NCI-H2171 treated with DMSO at 0.1 percent for 48 hours (cell line): ENCODE measurements at regions not wholly inside any gene's neighbourhood (a gene's known extent, or its start where the extent isn't known, plus 50 kb on each side); places are given as distances from the start of the nearest gene placed in this dataset.

ENCODE experiments used
- DNase-seq: peaks from one replicate; lab custom pipeline; 2025; lab: John Stamatoyannopoulos, UW

DNA sequence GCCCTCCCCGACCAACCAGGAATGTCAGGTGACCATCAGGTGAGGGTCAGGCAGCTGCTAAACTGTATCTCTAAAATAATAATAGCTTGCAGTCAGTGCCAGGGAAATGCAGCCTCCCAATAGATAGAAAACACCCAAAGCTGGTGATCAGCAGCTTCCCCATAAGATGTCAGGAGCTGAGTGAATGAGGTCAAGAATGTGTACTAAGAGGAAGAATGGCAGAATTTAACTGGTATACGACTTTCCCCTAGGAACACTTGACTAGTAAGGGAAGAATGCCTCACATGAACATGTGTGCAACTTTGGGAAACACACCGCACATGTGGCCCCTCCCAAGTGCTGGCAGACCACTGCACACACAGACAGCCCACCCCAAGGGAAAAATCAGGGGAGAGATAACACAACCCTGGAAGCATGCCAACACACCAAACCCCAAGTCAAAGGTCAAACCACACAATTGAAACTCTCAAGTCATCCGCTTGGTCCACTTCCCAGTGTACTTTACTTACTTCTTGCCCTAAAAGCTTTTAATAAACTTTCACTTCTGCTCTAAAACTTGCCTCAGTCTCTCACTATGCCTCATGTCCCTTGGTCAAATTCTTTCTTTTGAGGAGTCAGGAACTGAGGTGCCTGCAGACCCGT, 806.5 kb downstream of the OTOL1 start:
- no peak for DNase-seq

- no peak for DNase-seq
These were observed 820.4 kb downstream of the OTOL1 start for GRCh38 chr3:162317046-162317445.

DNA sequence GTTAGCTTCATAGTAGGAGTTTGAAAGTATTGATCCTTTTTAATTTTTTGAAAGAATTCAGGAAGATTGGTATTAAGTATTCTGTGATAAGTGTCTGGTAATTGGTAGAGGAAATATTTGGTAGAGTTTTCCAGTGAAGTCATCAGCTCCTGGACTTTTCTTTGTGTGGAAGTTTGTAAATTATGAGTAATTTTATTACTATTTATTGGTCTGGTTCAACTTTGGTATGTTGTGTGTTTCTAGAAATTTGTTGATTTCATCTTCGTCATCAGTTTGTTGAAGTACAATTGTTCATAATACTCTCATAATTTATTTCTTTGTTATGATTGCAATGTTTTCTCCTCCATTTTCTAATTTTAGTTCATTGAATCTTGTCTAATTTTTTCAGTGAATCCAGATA, 832.0 kb downstream of the OTOL1 start:
- no peak for DNase-seq

GRCh38 chr3:162329514-162329913, 832.9 kb downstream of the OTOL1 start:
- no peak for DNase-seq

- no peak for DNase-seq
These were observed 835.7 kb downstream of the OTOL1 start for GRCh38 chr3:162332344-162332743.

DNA sequence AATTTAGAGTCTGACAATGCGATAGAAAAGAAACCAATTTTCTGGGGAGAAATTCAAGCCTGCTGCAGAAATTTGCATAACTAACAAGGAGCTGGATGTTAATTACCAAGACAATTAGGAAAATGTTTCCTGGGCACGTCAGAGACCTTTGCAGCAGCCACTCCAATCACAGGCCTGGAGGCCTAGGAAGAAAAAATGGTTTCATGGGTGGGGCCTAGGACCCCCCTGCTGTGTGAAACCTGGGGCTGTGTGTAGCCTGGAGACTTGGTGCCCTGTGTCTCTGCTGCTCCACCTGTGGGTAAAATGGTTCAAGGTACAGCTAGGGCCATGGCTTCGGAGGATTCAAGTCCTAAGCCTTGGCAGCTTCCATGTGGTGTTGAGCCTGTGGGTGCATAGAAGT, 837.9 kb downstream of the OTOL1 start:
- DNase-seq = no peak

GRCh38 chr3:162337630-162338029, 841.0 kb downstream of the OTOL1 start:
- no peak for DNase-seq

DNA sequence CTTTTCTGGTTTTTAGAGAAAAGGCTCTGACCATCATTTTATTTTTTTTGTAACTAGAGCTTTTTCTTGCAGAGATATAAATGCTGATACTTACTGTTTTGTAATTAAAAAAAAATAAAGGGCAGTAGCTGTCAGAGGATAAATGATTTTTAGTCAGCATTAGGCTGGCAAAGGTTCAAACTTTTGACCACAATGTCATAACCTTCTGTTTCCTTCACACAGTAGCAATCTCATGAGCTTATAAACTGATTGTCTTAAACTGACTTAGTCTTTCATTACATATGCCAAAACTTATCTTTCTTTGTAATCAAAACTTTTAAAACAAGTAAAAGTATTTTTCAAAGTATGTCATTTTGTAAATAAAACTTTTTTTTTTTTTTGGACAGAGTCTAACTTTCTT, 841.9 kb downstream of the OTOL1 start:
- DNase-seq = no peak

DNA sequence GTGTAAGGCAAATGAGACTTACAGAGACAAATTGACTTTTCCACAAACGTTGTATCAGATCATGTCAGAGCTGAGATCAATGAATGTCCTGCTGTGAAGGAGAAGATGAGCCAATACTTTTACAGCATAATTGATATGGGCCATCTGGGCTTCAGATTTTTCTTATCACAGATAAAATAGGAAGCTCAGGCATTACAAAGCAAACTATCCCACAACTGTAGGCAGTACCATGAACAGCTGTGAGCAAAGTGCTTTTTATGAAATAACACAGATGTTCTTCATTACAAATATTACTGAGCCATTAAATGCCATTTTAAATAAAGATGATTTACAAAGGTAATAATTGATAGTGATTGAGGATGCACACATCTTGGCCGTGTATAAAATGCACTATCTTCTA, 852.3 kb downstream of the OTOL1 start:
- DNase-seq = no peak

DNA sequence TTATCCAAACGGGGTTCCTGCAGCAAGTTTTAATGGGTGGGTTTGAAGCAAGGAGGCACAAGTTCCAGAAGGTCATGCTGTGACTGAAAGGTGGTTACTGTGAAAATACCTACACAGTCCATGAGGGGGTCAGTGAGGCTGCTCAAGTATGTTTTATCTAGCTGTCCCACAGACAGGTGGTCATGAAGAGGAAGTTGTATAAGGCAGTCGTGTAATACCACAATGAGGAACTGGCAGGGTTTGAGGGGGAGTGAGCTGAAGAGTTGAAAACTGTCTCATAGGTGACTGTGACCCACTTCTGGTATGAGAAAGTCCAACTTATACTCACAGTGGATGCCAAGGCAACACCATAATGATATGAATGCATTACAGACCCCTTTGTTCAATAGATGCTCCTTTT, 856.8 kb downstream of the OTOL1 start:
- no peak for DNase-seq

DNA sequence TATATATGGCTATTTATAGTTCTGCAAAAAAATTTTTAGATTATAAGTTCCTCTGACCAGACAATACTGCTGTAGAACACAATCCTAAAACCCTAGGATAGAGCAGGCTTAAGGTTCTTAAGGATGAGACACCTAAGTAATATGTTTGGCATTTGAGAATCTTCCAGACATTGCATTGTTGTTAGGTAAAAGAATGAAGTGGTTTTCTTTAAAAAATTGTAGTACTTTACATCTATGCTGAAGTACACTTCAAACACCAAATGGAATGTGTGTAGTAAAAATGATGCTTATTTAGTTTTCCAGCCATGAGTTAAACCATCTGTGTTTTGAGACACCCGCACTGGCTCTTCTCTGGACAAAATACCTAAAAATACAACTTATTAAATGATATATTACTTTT, 857.7 kb downstream of the OTOL1 start:
- no peak for DNase-seq

- no peak for DNase-seq
These were observed 868.6 kb downstream of the OTOL1 start for GRCh38 chr3:162365066-162365719.

- no peak for DNase-seq
These were observed 869.7 kb downstream of the OTOL1 start for GRCh38 chr3:162366166-162366766.

DNA sequence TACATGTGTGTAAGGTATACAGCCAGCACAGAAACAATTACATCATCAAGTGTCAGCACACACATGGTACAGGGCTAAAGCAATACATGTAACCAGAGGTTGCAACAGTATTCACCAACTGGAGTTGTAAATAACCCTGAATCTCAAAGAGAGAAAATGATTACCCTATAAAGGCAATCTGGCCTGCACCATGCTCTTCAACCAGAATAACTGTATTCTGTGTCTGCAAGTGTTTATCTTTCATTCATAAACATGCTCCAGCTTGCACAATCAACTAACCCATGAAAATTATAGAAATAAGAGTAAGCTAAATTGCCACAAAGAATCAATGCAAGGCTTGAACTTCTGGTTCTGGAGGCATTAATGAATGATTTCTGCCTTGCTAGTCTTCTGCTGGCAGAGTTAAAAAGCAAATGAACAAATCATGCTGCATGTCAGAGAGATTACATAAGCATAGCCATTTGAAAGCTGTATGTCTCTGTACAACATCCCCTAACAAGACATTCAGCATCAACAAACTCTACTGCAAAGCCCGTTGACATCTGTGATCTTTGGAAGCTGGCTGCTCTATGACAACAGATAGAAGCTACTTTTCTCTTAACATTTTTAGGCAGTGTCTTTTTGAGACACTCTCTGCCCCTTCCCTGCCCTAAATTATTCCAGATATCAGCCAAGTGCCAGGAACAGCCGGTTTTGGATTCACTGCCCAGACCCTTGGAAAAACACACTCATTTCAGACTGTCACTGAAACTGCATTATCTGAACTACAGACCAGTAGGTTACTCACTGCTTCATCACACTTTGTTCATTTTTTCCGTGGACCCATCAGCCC, 871.0 kb downstream of the OTOL1 start:
- no peak for DNase-seq

- DNase-seq = no peak
These were observed 871.8 kb downstream of the OTOL1 start for GRCh38 chr3:162368417-162368816.

- no peak for DNase-seq
These were observed 872.7 kb downstream of the OTOL1 start for GRCh38 chr3:162369306-162369705.

DNA sequence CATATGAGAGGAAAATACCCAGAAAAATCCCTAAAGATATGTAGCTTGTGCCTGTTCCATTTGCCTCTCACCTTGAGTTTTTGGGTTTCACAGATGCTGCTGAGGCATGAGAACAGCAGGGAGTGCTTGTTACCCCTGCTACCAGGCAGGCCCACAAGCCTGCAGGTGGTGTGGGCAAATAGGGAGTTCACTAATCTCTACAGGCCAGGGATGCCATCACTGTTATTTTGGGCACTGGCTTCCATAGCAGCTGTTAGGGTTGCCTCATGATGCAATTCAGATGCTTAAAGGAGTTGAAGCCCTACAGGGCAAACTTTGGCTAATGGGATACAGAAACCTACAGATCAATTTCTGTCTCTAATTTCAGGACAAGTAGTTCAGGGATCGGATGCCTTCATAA, 873.5 kb downstream of the OTOL1 start:
- DNase-seq = no peak

- DNase-seq = no peak
These were observed 880.2 kb downstream of the OTOL1 start for GRCh38 chr3:162376761-162377160.

DNA sequence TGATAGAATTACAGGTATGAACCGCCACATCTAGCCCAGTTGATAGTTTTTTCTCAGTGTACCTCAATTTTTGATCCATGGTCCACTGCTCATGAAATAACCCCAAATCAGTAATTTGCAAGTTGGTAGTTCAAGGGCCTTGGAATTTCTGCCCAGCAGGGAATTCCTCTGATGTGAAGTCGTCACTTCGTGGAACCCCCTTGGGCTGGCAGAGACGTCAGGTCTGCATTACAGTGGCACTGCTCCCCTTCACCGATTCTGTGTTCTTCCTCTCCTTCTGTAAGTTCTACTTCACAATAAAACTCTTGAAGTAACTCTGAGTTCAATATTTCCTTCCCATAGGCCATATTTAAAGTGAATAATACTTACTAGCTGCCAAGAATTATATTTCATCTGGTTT, 881.0 kb downstream of the OTOL1 start:
- no peak for DNase-seq

GRCh38 chr3:162385387-162385786, 888.8 kb downstream of the OTOL1 start:
- DNase-seq = no peak

DNA sequence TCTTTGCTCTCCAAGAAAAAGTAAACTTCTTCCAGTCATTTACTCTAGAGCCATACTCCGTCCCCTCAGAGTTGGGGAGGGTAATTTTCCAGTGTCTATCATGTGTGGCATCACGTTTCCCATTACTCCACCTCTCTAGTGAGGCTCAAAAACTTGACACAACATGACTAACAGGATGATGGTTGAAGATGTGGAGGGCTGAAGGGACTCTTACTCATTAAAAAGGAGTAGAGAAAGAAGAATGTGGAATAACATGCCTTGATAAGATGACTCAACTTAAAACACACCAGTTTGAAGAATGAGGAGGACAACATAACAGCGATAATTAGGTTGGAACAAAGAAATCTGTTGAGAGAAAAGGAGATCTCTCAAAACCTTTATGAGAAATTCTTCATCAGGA, 894.3 kb downstream of the OTOL1 start:
- no peak for DNase-seq

- DNase-seq = no peak
These were observed 894.7 kb downstream of the OTOL1 start for GRCh38 chr3:162391301-162391700.

DNA sequence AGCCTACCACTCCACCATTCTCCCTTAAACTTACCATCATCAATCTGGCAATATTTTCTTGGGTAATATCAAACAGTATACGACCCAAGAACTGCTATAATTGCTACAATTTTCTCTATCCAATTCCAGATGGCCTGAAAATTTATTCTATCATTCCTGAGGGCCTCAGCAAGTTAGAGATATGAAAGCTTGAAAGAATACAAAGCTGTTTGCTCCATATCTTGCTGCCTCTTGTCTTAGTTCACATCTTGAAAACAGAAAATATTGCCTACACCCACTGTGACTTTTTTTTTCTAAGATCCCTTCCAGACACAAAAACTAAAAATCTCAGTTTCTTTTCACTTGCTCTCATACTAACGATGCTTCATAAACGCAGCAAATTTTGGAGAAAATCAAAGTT, 898.9 kb downstream of the OTOL1 start:
- no peak for DNase-seq
